ENCODE measurements at regions not wholly inside any gene's neighbourhood (a gene's known extent, or its start where the extent isn't known, plus 50 kb on each side); places are given as distances from the start of the nearest gene placed in this dataset.

- TF ChIP-seq POLR2A (IDR thresholded peaks at IDR 0.05) (no peak), CTCF (IDR thresholded peaks at IDR 0.05) (no peak)
Measured at GRCh38 chr6:145507239-145507638, 228.1 kb downstream of the EPM2A start.

All from suprapubic skin (tissue), 3 donors.